Fibroblast of villous mesenchyme (primary cell): ENCODE measurements at regions not wholly inside any gene's neighbourhood (a gene's known extent, or its start where the extent isn't known, plus 50 kb on each side); places are given as distances from the start of the nearest gene placed in this dataset.

Experiments
- DNase-seq: peaks from one replicate; pipeline ENCODE4 v3.0.0-alpha.2; 2010; ENCODE audit warnings: low read depth
- H3K4me3 ChIP-seq: 2 replicates; pipeline ENCODE4 v1.5.1; 2011; ENCODE audit warnings: low read depth, mild to moderate bottlenecking, low read length
- TF ChIP-seq, protein P1 (sequence below): IDR thresholded peaks from 2 replicates; pipeline ENCODE4 v1.5.1; 2012; ENCODE audit warnings: low read depth, mild to moderate bottlenecking, low read length; ENCODE audit not compliant: insufficient read depth

DNA sequence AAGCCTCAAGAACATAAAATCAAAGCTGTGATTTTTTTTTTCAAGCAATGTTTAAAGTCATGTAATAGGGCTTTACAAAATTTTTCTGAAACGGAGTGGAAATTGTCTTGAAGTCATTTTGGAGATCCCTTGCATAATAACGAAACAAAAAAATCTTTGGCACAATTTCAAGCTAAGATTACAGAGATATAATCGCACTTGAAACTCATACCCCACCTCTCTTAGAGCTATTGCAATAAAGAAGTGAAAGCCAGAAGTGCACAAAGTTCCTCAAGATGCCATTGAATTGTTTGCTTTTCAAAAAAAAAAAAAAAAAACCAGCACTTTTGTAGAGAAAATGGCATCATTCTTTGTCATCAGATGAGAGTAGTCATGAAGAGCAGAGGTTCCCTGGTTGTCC, 152.3 kb downstream of the PAX3 start:
- H3K4me3 ChIP-seq: no peak overlapping the region
- TF ChIP-seq, protein P1, sequence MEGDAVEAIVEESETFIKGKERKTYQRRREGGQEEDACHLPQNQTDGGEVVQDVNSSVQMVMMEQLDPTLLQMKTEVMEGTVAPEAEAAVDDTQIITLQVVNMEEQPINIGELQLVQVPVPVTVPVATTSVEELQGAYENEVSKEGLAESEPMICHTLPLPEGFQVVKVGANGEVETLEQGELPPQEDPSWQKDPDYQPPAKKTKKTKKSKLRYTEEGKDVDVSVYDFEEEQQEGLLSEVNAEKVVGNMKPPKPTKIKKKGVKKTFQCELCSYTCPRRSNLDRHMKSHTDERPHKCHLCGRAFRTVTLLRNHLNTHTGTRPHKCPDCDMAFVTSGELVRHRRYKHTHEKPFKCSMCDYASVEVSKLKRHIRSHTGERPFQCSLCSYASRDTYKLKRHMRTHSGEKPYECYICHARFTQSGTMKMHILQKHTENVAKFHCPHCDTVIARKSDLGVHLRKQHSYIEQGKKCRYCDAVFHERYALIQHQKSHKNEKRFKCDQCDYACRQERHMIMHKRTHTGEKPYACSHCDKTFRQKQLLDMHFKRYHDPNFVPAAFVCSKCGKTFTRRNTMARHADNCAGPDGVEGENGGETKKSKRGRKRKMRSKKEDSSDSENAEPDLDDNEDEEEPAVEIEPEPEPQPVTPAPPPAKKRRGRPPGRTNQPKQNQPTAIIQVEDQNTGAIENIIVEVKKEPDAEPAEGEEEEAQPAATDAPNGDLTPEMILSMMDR: no peak
- DNase-seq: no peak

DNA sequence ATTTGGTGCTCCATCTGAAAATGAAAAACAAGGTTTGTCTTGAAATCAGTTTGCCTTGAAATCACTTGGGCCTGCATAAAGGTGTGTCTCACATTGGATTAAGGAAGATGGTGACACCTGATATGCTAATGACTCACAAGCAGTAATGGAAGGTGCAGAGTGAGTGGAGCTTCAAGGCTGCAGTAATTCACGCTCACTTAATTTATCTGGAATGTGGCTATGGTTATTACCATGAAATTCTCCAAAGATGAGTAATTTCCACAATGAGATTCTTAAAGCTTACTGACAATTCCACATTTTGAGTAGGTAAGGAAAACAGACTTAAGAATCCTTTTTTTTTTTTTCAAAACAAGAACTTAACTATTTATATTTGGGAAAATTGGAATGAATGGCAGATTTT, 156.8 kb downstream of the PAX3 start:
- H3K4me3 ChIP-seq: no peak overlapping the region
- TF ChIP-seq, protein P1: no peak
- no peak for DNase-seq

DNA sequence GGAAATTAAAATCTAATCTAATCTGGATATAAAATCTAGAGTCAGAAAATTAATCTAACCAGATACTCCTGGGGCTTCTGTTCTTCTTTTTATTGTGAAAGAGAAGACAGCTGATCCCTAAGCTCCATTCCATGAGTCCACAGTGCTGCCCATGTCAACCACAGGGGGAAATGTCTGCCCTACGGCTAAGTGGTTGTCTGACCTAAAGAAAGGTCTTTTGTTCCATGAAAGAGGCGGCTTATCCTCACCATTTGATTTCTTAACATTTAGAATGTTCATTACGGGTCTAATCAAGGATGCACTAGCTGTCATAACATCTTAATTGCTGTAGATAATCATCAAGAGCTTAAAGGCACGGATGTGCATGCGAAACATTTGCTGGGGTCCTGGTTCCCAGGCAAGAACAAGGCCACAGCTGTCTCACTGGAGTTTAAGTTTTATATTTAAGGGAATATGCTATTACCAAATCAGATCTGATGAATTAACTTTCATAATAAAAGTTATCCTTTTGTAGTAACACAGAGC, 162.6 kb downstream of the PAX3 start:
- H3K4me3 ChIP-seq: no peak overlapping the region
- TF ChIP-seq, protein P1: no peak
- DNase-seq: no peak

DNA sequence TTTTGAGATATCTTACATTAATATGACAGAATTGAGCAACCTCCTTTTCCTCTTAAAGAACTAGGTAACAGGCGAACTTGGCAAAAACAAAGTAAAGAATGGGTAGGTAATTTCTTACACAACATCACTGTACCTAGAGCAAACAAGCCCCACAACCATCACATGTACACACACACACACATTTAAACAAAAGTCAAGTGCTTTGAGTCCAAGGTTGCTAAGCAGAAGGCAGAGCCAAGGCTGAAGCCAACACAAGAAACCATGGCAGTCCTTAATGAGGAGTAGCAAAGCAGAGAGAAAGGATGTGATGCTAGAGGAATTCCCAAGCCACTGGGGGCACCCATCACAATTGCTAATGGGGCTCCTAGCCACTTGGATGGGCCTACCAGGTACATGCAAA, 164.1 kb downstream of the PAX3 start:
- TF ChIP-seq, protein P1: no peak
- H3K4me3 ChIP-seq: no peak overlapping the region
- DNase-seq: no peak

DNA sequence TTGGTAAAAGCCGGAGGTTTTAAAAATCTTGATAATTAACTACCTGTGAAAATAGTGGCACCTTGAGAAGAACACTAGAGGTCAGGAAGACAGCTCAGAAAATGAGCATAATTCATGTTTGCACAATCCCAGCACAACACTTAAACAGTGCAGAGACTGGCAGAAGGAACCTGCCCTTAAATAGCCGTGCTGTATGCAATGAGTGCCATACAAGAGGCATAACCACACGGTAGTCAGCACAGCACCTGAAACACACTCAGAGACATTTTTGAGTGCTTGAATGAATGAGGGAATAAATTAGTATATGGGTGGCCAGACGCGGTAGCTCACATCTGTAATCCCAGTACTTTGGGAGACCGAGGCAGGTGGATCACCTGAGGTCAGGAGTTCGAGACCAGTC, 164.9 kb downstream of the PAX3 start:
- no peak for DNase-seq
- no peak overlapping the region for H3K4me3 ChIP-seq
- TF ChIP-seq, protein P1: no peak

DNA sequence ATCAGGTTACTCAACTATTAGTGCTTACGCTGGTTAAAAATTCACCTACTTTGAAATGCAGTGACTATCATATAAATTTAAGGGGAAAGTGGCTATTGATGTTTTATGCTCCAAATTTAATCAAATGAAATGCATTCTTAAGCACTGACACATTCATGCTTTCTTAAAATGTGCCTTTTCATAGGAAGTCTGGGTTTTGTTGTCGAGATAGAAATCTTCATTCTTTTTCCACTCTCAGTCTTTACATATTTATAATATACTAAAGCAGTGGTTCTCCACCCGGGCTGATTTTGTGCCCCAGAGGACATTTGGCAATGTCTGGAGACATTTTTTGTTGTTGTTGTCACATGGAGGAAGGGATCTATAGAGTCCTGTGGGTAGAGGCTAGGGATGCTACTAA, 167.9 kb downstream of the PAX3 start:
- DNase-seq: no peak
- no peak overlapping the region for H3K4me3 ChIP-seq
- TF ChIP-seq, protein P1: no peak

DNA sequence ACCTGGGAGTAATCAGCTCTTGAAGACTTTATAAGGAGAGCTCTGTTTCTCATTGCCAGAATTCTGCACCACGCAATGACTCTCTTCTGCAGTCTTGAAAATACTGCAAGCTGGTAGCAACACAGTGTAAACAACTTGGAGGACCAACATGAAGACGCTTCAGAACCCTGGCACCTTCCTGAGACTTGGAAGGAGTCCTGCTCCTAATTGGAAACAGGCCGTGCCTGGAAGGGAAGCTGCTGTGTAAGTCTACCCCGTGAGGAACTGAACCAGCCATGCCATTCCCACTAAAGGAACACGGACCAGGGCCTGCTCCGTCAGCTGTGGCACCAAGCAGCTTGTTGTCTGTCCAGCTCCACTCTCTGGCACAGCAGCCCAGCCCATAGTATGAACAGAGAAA, 171.1 kb downstream of the PAX3 start:
- no peak overlapping the region for H3K4me3 ChIP-seq
- no peak for DNase-seq
- TF ChIP-seq, protein P1: no peak
